Astrocyte (in vitro differentiated cells and primary cell): ENCODE measurements at regions not wholly inside any gene's neighbourhood (a gene's known extent, or its start where the extent isn't known, plus 50 kb on each side); places are given as distances from the start of the nearest gene placed in this dataset.

Source experiments
- EZH2 ChIP-seq: IDR thresholded peaks from 2 replicates; pipeline ENCODE4 v1.6.1; 2012; ENCODE audit warnings: mild to moderate bottlenecking, low read length, inconsistent platforms; ENCODE audit not compliant: insufficient read depth
- TF ChIP-seq, protein P1 (sequence below): IDR thresholded peaks from 2 replicates; pipeline ENCODE4 v1.5.1; 2011; ENCODE audit warnings: low read depth, mild to moderate bottlenecking, inconsistent platforms, low read length, moderate library complexity; ENCODE audit not compliant: insufficient read depth

GRCh38 chr7:155236386-155236785 is 61.3 kb upstream of the INSIG1 start:
- TF ChIP-seq, protein P1, sequence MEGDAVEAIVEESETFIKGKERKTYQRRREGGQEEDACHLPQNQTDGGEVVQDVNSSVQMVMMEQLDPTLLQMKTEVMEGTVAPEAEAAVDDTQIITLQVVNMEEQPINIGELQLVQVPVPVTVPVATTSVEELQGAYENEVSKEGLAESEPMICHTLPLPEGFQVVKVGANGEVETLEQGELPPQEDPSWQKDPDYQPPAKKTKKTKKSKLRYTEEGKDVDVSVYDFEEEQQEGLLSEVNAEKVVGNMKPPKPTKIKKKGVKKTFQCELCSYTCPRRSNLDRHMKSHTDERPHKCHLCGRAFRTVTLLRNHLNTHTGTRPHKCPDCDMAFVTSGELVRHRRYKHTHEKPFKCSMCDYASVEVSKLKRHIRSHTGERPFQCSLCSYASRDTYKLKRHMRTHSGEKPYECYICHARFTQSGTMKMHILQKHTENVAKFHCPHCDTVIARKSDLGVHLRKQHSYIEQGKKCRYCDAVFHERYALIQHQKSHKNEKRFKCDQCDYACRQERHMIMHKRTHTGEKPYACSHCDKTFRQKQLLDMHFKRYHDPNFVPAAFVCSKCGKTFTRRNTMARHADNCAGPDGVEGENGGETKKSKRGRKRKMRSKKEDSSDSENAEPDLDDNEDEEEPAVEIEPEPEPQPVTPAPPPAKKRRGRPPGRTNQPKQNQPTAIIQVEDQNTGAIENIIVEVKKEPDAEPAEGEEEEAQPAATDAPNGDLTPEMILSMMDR, result no peak
- TF ChIP-seq EZH2, result no peak
